HEK293T (cell line): ENCODE measurements at regions not wholly inside any gene's neighbourhood (a gene's known extent, or its start where the extent isn't known, plus 50 kb on each side); places are given as distances from the start of the nearest gene placed in this dataset.
"Not testable (repeated sequence)": the region's sequence is repeated elsewhere in the genome, so short reads cannot be mapped to it uniquely, and the experiment has no call there.

Source experiments
- CTCF ChIA-PET: fragments of 350-600 bp; formaldehyde crosslinking; extraction: SDS; loops from one replicate; lab custom pipeline; 2021; ENCODE audit warnings: antibody characterized with exemption, inconsistent platforms; lab: Yijun Ruan, JAX
- POLR2A ChIA-PET: fragments of 350-600 bp; formaldehyde crosslinking; extraction: SDS; loops from one replicate; lab custom pipeline; 2020; ENCODE audit warnings: antibody characterized with exemption, inconsistent platforms; lab: Yijun Ruan, JAX
- DNase-seq: peaks from one replicate; pipeline ENCODE4 v3.0.0; 2012; ENCODE audit warnings: mixed read lengths; ENCODE audit errors: extremely low spot score
- ARNT ChIP-seq: fragments of 450-650 bp; IDR thresholded peaks from 2 replicates; pipeline ENCODE4 v1.6.1; 2017; ENCODE audit warnings: mild to moderate bottlenecking
- BHLHE40 ChIP-seq: fragments of 450-650 bp; IDR thresholded peaks from 2 replicates; pipeline ENCODE4 v1.6.1; 2016; ENCODE audit warnings: mild to moderate bottlenecking, moderate library complexity, borderline replicate concordance
- CTBP1 ChIP-seq: fragments of 450-650 bp; IDR thresholded peaks from 2 replicates; pipeline ENCODE4 v1.6.1; 2016; ENCODE audit warnings: borderline replicate concordance
- ELF4 ChIP-seq: fragments of 450-650 bp; IDR thresholded peaks from 2 replicates; pipeline ENCODE4 v1.6.1; 2017; ENCODE audit warnings: antibody characterized with exemption
- FOXA1 ChIP-seq: fragments of 450-650 bp; IDR thresholded peaks from 2 replicates; pipeline ENCODE4 v1.6.1; 2016; ENCODE audit warnings: mild to moderate bottlenecking
- FOXK2 ChIP-seq: fragments of 450-650 bp; IDR thresholded peaks from 2 replicates; pipeline ENCODE4 v1.6.1; 2016; ENCODE audit warnings: mild to moderate bottlenecking
- FOXM1 ChIP-seq: fragments of 450-650 bp; IDR thresholded peaks from 2 replicates; pipeline ENCODE4 v1.6.1; 2017; ENCODE audit warnings: mild to moderate bottlenecking, borderline replicate concordance
- HDGF ChIP-seq: fragments of 450-650 bp; IDR thresholded peaks from 2 replicates; pipeline ENCODE4 v1.6.1; 2017; ENCODE audit warnings: antibody characterized with exemption, borderline replicate concordance
- L3MBTL2 ChIP-seq: fragments of 450-650 bp; conservative IDR thresholded peaks from 2 replicates; pipeline ENCODE4 v1.6.1; 2016; ENCODE audit warnings: mild to moderate bottlenecking
- LEF1 ChIP-seq: fragments of 450-650 bp; IDR thresholded peaks from 2 replicates; pipeline ENCODE4 v1.6.1; 2017; ENCODE audit warnings: mild to moderate bottlenecking, borderline replicate concordance
- NFRKB ChIP-seq: fragments of 450-650 bp; IDR thresholded peaks from 2 replicates; pipeline ENCODE4 v1.6.1; 2016; ENCODE audit warnings: mild to moderate bottlenecking, moderate library complexity
- SP1 ChIP-seq: fragments of 450-650 bp; IDR thresholded peaks from 2 replicates; pipeline ENCODE4 v1.6.1; 2017
- SUZ12 ChIP-seq: fragments of 450-650 bp; IDR thresholded peaks from 2 replicates; pipeline ENCODE4 v1.6.1; 2016; ENCODE audit warnings: mild to moderate bottlenecking
- TARDBP ChIP-seq: fragments of 450-650 bp; IDR thresholded peaks from 2 replicates; pipeline ENCODE4 v1.6.1; 2016
- ZNF384 ChIP-seq: fragments of 450-650 bp; IDR thresholded peaks from 2 replicates; pipeline ENCODE4 v1.6.1; 2016
- TF ChIP-seq, protein P1 (sequence below): fragments of 450-650 bp; IDR thresholded peaks from 2 replicates; pipeline ENCODE4 v1.6.1; 2016

DNA sequence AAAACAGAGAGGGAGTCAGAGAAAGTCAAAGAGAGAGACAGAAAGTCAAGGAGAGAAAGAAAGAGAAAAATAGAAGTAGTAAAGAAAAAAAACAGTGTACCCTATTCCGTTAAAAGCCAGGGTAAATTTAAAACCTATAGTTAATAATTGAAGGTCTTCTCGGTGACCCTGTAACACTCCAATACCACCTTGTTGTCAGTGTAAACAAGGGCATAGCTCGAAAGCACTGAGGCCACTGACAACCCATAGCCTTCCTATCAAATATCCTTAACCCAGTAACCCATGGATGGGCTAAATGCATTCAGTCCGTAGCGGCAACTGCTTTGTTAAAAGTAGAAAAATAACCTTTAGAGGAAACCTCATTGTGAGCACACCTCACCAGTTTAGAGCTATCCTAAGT lies 100.4 kb downstream of the ZNF467 start:
- POLR2A ChIA-PET = no interaction called here
- DNase-seq = no peak
- CTCF ChIA-PET = interaction anchor here (1.2 to 1.5 kb wide), 2 partner anchors 10 to 69 kb away, joined by 3 to 4 read pairs; no protein-coding TSS in a partner anchor
- no peak for TF ChIP-seq HDGF
- no peak for TF ChIP-seq TARDBP
- no peak for TF ChIP-seq CTBP1
- TF ChIP-seq, protein P1, sequence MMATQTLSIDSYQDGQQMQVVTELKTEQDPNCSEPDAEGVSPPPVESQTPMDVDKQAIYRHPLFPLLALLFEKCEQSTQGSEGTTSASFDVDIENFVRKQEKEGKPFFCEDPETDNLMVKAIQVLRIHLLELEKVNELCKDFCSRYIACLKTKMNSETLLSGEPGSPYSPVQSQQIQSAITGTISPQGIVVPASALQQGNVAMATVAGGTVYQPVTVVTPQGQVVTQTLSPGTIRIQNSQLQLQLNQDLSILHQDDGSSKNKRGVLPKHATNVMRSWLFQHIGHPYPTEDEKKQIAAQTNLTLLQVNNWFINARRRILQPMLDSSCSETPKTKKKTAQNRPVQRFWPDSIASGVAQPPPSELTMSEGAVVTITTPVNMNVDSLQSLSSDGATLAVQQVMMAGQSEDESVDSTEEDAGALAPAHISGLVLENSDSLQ = no peak

DNA sequence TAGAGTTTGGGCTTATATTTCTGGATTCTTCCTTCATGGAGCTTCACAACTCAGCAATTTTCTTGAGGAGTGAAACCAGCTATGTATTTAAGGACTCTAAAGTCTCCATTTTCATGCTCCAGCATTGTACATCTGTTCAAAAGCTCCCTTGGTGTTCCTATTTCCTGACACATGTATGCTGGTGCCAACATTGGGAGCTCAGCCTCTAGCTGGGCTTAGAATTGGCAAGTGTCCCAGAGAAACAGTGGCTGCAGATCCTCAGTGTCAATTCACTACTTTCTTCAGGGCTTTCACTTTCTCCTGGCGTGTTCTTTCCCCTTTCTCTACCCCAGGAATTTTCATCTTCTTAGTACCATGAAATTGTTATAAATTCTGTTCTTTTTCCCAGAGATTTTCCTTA lies 103.1 kb downstream of the ZNF467 start:
- ChIA-PET POLR2A (interaction anchor here (1.4 kb wide), 1 partner anchor 20 kb away, joined by 4 read pairs; no protein-coding TSS in a partner anchor), CTCF (interaction anchor here (0.7 to 2.3 kb wide), 6 partner anchors 9 to 798 kb away, joined by 3 to 20 read pairs (median 4); no protein-coding TSS in a partner anchor)
- DNase-seq = no peak

DNA sequence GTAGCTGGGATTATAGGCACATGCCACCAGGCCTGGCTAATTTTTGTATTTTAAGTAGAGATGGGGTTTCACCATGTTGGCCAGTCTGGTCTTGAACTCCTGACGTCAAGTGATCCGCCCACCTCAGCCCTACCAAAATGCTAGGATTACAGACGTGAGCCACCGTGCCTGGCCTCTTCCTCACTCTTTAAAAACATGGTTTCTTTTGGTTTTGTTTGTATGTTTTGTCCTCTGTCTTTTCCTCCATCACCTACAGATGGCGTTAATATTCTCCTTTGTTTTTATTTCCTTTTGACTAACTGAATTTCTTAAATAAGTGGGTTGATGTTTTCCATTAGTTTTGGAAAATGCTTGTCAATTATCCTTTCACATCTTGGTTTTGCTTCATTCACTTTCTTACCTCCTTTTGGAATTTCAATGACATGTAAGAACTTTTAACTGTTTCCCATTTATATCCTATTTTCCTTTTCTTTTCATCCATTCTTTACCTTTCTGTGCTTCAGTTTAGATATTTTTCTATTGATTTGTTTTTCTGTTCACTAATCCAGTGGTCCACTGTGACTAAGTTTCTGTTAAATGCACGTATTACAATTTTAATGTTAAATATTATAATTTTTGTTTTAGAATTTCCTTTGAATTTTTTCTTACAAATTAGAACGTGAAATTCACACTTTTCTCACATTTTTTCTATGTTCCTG lies 104.1 kb downstream of the ZNF467 start:
- TF ChIP-seq LEF1 (no peak), CTBP1 (peak; percentile 28; the same call in 1 of the 2 replicates)
- CTCF ChIA-PET = interaction anchor here (1.5 kb wide), 1 partner anchor 73 kb away, joined by 6 read pairs; no protein-coding TSS in a partner anchor
- no peak for DNase-seq
- POLR2A ChIA-PET = no interaction called here

More for the DNA sequence above, 103.1 kb downstream of the ZNF467 start:
- TF ChIP-seq ELF4 (no peak), HDGF (no peak)

DNA sequence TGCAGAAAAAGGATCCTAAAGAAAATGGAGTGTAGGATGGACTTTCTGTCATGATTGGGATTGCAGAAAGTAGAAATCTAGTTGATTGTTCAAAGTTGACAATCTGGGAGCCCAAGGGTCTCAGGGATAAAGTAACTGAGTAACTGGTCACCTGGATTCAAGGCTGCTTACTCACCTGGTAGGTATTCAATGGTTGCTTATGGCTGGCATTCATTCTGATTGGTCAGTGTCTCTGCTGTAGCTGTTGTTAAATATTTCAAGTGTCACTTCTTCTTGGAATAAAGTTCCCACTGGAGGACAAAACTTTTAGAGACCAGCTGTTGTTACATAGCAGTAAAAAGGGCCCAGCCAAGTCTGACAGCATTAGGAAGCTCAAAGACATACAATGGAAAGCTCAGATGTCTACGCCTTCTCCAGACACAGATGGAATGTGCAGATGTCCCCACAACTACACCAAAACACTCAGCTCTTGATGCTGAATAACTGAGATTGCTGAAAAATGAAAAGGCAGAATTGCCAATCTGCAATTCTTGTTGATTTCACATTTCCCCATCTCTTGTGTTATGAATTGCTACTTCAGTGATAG lies 106.9 kb downstream of the ZNF467 start:
- no peak for TF ChIP-seq SP1
- TF ChIP-seq HDGF = no peak
- no peak for TF ChIP-seq FOXA1
- no peak for TF ChIP-seq CTBP1
- TF ChIP-seq LEF1 = no peak
- no peak for TF ChIP-seq FOXK2
- no peak for TF ChIP-seq FOXM1
- no peak for DNase-seq
- ChIA-PET CTCF (interaction anchor here (1.1 to 1.2 kb wide), 2 partner anchors 10 to 37 kb away, joined by 3 read pairs; no protein-coding TSS in a partner anchor), POLR2A (no interaction called here)

DNA sequence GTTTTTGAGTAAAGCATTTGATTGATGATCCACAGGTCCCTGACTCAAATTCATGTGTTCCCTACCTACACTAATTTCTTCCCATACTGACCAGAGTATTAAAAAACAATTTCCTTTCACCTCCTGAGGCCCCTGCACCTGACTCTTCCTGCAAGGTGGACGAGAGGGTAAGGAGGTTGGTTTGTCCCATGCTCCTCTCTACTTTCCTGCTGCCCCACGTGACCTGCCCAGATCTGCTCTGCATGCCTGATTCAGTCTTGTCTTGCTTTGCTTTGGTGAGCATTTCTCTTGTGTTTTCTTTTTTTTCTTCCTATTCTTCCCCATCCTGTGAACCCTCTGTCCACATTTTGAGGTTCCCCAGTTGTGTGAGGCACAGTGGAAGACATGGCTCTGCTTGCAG lies 107.8 kb downstream of the ZNF467 start:
- CTCF ChIA-PET = interaction anchor here (1.2 kb wide), 1 partner anchor 38 kb away, joined by 3 read pairs; no protein-coding TSS in a partner anchor
- DNase-seq, POLR2A ChIA-PET: not testable (repeated sequence)

DNA sequence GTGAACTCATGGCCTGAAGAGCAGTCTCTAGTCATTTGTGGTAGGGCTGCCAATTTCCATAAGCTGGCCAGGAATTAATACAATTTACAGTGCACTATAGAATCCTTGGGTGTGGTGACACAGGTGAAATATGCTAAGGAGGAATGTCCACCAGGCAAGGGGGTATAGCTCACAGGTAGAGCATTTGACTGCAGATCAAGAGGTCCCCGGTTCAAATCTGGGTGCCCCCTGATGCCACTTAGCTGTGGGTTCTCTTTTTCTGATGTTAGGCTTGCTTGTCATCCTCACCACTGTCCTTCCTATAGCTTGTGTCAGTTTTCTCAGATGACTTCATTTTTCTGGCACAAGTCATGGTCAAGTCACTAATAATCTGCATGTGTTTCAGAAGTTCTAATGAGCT lies 108.7 kb downstream of the ZNF467 start:
- no peak for DNase-seq
- ChIA-PET CTCF (interaction anchor here (1.0 to 4.1 kb wide), 2 partner anchors 14 to 77 kb away, joined by 3 to 70 read pairs; no protein-coding TSS in a partner anchor), POLR2A (interaction anchor here (0.7 kb wide), 1 partner anchor 557 kb away, joined by 3 read pairs; no protein-coding TSS in a partner anchor)
- TF ChIP-seq SP1 (no peak), ARNT (no peak), ZNF384 (no peak), LEF1 (no peak), FOXM1 (no peak), CTBP1 (no peak), SUZ12 (no peak), ELF4 (no peak), FOXK2 (no peak), BHLHE40 (no peak), L3MBTL2 (no peak), FOXA1 (no peak), NFRKB (no peak), HDGF (no peak)
- TF ChIP-seq, protein P1 = no peak

DNA sequence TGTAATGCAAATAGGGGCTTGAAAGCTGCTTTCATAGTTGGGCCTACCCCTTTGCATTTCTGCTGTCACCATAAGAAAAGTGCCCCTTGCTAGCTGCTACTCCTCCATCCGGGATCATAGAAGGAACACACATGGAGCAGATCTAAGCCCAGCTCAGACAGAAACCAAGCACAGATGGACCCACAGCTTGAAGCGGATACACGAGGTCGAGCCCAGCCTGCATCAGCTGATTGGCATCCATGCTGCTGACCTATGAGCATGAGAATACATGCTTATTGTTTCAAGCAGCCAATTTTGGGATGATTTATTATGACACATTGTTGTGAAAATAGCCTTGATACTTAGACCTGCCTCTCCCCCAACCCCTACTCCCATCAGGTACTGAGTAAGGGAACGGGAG lies 109.2 kb downstream of the ZNF467 start:
- DNase-seq = no peak
- ChIA-PET POLR2A (interaction anchor here (0.7 to 2.1 kb wide), 3 partner anchors 27 to 557 kb away, joined by 3 to 12 read pairs (median 3); no protein-coding TSS in a partner anchor), CTCF (interaction anchor here (1.0 to 4.1 kb wide), 5 partner anchors 14 to 137 kb away, joined by 3 to 70 read pairs (median 27); no protein-coding TSS in a partner anchor)
- TF ChIP-seq, protein P1 = peak; percentile 43
- no peak for TF ChIP-seq L3MBTL2
